Nephron progenitor cell (in vitro differentiated cells): ENCODE measurements at regions not wholly inside any gene's neighbourhood (a gene's known extent, or its start where the extent isn't known, plus 50 kb on each side); places are given as distances from the start of the nearest gene placed in this dataset.

Experiments
- DNase-seq: peaks from one replicate; pipeline ENCODE4 v3.0.0; 2021
- H3K27ac Mint-ChIP-seq: 2 replicates; pipeline ENCODE4 v1.8.0; 2021; ENCODE audit warnings: mild to moderate bottlenecking, moderate library complexity, mixed read lengths
- H3K27me3 Mint-ChIP-seq: 2 replicates; pipeline ENCODE4 v1.8.0; 2021; ENCODE audit warnings: mild to moderate bottlenecking, low read depth, mixed read lengths; ENCODE audit not compliant: poor library complexity
- H3K36me3 Mint-ChIP-seq: 2 replicates; pipeline ENCODE4 v1.8.0; 2021; ENCODE audit warnings: low read depth, mixed read lengths
- H3K4me1 Mint-ChIP-seq: 2 replicates; pipeline ENCODE4 v1.8.0; 2021; ENCODE audit warnings: mixed read lengths
- H3K4me3 Mint-ChIP-seq: 2 replicates; pipeline ENCODE4 v1.8.0; 2021; ENCODE audit warnings: mild to moderate bottlenecking, moderate library complexity, mixed read lengths
- H3K9me3 Mint-ChIP-seq: 2 replicates; pipeline ENCODE4 v1.8.0; 2021; ENCODE audit warnings: mild to moderate bottlenecking, moderate library complexity, mixed read lengths
- TF ChIP-seq, protein P1 (sequence below): fragments of 200-600 bp; sonication (generic); IDR thresholded peaks from 2 replicates; pipeline ENCODE4 v1.5.0; 2021; ENCODE audit warnings: antibody characterized with exemption

GRCh38 chr13:57224414-57224813, 57.4 kb downstream of the PRR20E start:
- Mint-ChIP-seq H3K4me3 (no peak overlapping the region), H3K36me3 (no peaks in the 10 kb centered on the region), H3K9me3 (no peaks in the 10 kb centered on the region), H3K27me3 (no peaks in the 10 kb centered on the region), H3K27ac (no peak overlapping the region), H3K4me1 (no peaks in the 10 kb centered on the region)
- TF ChIP-seq, protein P1, sequence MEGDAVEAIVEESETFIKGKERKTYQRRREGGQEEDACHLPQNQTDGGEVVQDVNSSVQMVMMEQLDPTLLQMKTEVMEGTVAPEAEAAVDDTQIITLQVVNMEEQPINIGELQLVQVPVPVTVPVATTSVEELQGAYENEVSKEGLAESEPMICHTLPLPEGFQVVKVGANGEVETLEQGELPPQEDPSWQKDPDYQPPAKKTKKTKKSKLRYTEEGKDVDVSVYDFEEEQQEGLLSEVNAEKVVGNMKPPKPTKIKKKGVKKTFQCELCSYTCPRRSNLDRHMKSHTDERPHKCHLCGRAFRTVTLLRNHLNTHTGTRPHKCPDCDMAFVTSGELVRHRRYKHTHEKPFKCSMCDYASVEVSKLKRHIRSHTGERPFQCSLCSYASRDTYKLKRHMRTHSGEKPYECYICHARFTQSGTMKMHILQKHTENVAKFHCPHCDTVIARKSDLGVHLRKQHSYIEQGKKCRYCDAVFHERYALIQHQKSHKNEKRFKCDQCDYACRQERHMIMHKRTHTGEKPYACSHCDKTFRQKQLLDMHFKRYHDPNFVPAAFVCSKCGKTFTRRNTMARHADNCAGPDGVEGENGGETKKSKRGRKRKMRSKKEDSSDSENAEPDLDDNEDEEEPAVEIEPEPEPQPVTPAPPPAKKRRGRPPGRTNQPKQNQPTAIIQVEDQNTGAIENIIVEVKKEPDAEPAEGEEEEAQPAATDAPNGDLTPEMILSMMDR = no peak
- no peak for DNase-seq

- H3K27ac Mint-ChIP-seq = no peak overlapping the region
- H3K9me3 Mint-ChIP-seq = no peaks in the 10 kb centered on the region
- no peaks in the 10 kb centered on the region for H3K4me1 Mint-ChIP-seq
- DNase-seq = no peak
- H3K4me3 Mint-ChIP-seq = no peak overlapping the region
- peaks cover 3% of the 10 kb centered on the region for H3K27me3 Mint-ChIP-seq
- H3K36me3 Mint-ChIP-seq = no peaks in the 10 kb centered on the region
- TF ChIP-seq, protein P1 = no peak
Measured at GRCh38 chr13:57250472-57250871, 83.5 kb downstream of the PRR20E start.

DNA sequence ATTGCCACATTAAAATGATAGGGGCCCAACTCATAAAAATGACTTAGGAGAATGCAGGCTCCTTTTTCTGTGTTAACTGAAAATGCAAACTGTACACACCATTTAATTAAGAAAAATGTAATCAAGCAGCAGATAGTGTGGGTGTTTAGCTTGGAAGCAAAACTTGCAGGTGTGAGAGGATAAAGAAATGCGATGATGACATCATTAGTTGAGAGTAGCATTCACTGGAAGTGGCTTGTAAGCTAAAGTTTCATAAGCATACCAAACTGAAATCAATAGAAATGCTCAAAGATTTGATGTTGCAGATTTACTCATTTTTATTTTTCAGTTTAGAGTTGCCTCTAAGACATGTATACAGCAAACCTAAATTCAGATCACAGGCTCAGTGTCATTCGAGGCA, 86.6 kb downstream of the PRR20E start:
- H3K4me1 Mint-ChIP-seq = no peaks in the 10 kb centered on the region
- peaks cover 3% of the 10 kb centered on the region for H3K27me3 Mint-ChIP-seq
- TF ChIP-seq, protein P1 = no peak
- no peak for DNase-seq
- H3K4me3 Mint-ChIP-seq = no peak overlapping the region
- H3K36me3 Mint-ChIP-seq = no peaks in the 10 kb centered on the region
- no peaks in the 10 kb centered on the region for H3K9me3 Mint-ChIP-seq
- H3K27ac Mint-ChIP-seq = no peak overlapping the region

DNA sequence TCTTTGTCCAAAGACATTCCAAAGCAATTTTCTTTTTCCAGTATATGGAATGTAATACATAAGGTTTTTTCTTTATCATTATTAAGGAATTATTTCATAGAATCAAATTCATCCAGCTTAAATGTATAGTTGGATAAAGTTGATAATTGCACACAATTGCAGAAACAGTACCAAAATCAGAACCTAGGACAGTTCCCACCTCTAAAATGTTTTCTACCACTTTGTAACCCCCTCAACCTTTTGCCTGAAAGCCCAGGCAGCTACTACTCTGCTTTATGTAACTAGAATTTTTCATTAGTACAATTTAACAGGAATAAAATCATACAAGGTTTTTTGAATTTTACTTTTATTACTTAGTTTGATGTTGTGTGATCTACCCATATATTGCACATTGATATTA, 98.0 kb downstream of the PRR20E start:
- DNase-seq = no peak

GRCh38 chr13:57270493-57270892, 103.5 kb downstream of the PRR20E start:
- DNase-seq = no peak
- Mint-ChIP-seq H3K9me3 (peaks cover 7% of the 10 kb centered on the region), H3K27ac (no peak overlapping the region), H3K36me3 (no peaks in the 10 kb centered on the region), H3K4me3 (no peak overlapping the region), H3K4me1 (no peaks in the 10 kb centered on the region), H3K27me3 (peaks cover 2% of the 10 kb centered on the region)
- TF ChIP-seq, protein P1 = no peak

More for the DNA sequence above, 98.0 kb downstream of the PRR20E start:
- H3K4me1 Mint-ChIP-seq = no peaks in the 10 kb centered on the region
- peaks cover 7% of the 10 kb centered on the region for H3K9me3 Mint-ChIP-seq
- peaks cover 2% of the 10 kb centered on the region for H3K27me3 Mint-ChIP-seq
- H3K27ac Mint-ChIP-seq = no peak overlapping the region
- H3K36me3 Mint-ChIP-seq = no peaks in the 10 kb centered on the region
- TF ChIP-seq, protein P1 = no peak
- H3K4me3 Mint-ChIP-seq = no peak overlapping the region

DNA sequence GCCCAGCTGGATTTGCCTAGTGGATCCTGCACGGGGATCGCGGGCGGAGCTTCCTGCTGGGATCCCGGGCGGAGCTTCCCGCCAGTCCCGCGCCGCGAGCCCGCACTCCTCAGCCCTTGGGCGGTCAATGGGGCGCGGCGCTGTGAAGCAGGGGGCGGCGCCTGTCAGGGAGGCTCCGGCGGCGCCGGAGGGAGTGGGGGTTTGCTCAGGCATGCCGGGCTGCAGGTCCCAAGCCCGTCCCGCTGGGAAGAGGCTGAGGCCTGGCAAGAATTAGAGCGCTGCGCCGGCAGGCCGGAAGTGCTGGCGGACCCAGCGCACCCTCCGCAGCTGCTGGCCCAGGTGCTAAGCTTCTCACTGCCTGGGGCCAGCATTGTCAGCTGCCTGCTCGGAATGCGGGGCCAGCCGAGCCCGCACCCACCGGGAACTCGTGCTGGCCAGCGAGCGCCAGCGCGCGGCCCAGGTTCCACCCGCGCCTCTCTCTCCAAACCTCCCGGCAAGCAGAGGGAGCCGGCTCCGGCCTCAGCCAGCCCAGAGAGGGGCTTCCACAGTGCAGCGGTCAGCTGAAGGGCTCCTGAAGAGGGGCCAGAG, 119.6 kb downstream of the PRR20E start:
- H3K36me3 Mint-ChIP-seq = no peaks in the 10 kb centered on the region
- no peak overlapping the region for H3K4me3 Mint-ChIP-seq
- H3K9me3 Mint-ChIP-seq = peaks cover 12% of the 10 kb centered on the region
- TF ChIP-seq, protein P1 = no peak
- H3K27me3 Mint-ChIP-seq = no peaks in the 10 kb centered on the region
- no peak overlapping the region for H3K27ac Mint-ChIP-seq
- no peaks in the 10 kb centered on the region for H3K4me1 Mint-ChIP-seq
- no peak for DNase-seq
